ENCODE measurements at regions not wholly inside any gene's neighbourhood (a gene's known extent, or its start where the extent isn't known, plus 50 kb on each side); places are given as distances from the start of the nearest gene placed in this dataset.

GRCh38 chr15:69951898-69952555 lies 145.7 kb downstream of the TLE3 start:
- TF ChIP-seq, protein P1, sequence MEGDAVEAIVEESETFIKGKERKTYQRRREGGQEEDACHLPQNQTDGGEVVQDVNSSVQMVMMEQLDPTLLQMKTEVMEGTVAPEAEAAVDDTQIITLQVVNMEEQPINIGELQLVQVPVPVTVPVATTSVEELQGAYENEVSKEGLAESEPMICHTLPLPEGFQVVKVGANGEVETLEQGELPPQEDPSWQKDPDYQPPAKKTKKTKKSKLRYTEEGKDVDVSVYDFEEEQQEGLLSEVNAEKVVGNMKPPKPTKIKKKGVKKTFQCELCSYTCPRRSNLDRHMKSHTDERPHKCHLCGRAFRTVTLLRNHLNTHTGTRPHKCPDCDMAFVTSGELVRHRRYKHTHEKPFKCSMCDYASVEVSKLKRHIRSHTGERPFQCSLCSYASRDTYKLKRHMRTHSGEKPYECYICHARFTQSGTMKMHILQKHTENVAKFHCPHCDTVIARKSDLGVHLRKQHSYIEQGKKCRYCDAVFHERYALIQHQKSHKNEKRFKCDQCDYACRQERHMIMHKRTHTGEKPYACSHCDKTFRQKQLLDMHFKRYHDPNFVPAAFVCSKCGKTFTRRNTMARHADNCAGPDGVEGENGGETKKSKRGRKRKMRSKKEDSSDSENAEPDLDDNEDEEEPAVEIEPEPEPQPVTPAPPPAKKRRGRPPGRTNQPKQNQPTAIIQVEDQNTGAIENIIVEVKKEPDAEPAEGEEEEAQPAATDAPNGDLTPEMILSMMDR (IDR thresholded peaks at IDR 0.05): no peak
- TF ChIP-seq POLR2A (IDR thresholded peaks at IDR 0.05): no peak

Measured in vagina (tissue), 2 donors.